HG03520 (cell line): ENCODE measurements at regions not wholly inside any gene's neighbourhood (a gene's known extent, or its start where the extent isn't known, plus 50 kb on each side); places are given as distances from the start of the nearest gene placed in this dataset.

ENCODE experiments used
- ATAC-seq: cut with Tn5 transposase; IDR thresholded peaks from one replicate; pipeline ENCODE4 v1.9.1; 2021; ENCODE audit warnings: mild to moderate bottlenecking, moderate library complexity; ENCODE audit not compliant: unreplicated experiment

DNA sequence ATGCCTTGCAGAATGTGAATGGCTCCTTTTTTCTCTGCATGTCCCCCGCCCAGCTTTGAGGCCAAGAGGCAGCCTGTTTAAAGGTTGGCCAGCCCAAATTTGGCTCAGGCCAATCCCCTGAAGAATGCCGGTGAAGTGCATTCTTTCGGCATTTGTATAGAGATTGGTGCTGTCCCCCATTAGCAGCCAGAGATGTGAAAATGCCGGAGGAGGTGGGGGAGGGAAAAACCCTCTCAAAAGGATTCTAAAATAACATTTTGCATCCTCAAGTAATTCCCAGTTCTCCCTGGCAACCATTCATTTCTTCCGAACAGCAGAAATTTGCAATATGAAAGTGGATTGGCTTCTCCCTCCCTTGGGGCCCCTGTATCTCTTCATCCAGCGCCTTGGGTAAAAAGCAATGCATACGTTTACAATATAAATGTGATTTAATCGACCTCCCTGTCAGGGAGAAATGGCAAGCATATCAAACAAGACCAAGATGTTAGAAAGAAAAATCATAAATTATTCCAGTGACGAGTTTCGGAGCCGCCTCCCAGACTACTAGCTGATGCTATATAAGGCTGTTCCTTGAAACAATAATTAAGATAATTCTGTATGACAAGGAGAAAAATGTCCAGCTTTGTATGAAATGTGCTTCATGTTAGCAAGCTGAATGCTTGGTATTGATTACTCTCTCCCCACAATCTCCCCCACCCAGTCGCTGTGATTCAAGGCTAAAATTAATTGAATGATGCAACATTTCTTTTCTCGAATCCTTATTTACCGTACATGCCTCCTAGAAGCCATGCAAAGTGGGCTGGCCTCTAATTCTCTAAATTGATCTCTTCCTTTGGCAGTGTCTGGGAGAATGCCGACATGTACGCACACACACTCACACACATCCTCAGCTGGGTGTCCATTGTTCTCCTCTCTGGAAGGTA lies 323.7 kb downstream of the RPS24 start:
- ATAC-seq, result no peak

DNA sequence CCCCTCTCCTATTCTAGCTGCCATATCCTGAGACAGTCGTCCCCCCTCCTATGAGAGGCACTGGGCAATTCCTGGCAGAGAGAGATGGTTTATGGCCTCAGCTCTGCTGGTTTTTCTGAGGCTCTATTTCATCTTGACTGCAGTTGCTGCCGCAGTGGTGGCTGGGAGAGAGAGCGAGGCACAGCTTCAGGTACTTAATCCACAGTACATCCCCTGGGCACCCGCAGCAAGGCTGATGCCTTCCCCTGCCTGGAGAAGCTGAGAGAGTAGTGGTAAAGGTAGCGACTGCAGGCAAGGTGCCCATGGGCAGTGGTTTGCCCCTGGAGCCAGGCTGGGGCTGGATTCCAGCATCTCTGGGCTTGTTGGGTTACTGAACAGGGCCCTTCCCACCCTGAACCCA lies 324.7 kb downstream of the RPS24 start:
- ATAC-seq, result no peak

DNA sequence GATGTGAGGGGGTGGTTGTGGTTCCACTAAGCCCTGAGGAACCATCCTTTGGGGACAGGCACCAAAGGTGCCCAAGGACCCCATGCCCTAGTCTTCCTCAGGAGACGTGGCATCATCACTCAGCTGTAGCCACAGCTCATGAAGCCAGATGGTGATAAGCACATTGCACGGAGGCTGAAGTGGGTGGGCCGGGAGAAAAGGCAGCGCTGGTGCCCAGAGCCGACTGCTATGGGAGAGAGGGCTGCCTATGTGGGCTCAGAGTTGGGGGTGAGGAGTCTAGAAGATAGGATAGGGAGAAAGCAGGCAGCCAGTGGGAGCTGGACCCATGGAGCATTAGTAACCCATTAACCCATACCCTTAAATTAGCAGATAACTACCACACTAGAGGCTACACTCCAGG lies 325.3 kb downstream of the RPS24 start:
- no peak for ATAC-seq

DNA sequence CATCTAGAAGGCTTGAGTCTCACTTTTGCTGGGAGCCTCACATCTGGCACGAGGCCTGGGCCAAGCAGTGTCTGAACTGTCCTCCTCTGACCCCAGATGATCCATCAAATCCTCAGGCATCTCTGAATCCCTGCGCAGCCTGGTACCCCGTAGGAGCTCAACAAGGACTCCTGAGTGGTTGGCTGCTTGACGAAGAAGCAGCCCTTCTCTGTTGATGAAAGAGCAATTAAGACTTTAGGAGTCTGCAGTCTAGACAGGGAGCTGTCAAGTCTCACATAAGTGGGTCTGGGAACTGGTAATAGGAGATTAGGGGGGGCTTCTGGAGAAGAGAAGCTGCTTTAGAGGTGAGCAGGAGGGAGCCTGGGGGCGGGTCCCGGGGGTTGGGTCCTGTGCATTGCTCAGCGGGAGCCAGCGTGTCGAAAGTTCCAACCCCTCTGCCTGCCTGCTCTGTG lies 326.0 kb downstream of the RPS24 start:
- ATAC-seq, result no peak

DNA sequence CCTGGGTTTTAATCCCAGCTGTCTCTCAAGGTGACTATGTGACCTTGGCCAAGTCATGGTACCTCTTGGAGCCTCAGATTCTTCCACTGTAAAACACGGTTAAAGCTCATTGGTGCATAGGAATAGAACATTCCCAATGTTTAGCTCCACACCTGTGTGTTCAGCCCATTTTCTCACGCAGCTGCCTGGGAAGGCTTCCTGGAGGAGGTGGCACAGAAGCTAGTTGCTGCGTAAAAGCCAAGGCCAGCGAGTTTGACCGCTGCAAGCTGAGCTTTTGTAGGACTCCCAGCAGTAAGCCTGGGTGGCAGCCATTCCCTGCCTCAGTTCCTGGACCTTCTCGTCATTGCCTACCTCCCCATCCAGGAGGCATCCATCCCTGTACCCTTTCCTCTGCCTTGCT lies 326.6 kb downstream of the RPS24 start:
- no peak for ATAC-seq

DNA sequence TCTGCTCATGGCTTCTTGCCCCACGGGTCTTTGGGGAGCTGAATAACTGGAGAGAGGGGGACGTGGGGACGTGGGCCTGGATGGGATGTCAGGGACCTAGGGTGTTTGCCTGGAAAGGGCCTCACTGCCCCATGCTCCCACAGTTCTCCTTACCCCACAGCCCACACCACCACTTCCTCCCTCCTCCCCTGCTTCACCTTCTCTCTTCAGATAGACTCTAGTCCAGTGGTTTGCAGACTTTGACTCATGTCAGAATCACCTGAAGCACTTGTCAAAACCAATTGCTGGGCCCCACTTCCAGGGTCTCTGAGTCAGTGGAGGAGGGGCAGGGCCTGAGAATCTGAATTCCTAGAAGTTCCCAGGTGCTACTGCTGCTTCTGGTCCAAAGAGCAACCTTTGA lies 327.4 kb downstream of the RPS24 start:
- ATAC-seq, result no peak

DNA sequence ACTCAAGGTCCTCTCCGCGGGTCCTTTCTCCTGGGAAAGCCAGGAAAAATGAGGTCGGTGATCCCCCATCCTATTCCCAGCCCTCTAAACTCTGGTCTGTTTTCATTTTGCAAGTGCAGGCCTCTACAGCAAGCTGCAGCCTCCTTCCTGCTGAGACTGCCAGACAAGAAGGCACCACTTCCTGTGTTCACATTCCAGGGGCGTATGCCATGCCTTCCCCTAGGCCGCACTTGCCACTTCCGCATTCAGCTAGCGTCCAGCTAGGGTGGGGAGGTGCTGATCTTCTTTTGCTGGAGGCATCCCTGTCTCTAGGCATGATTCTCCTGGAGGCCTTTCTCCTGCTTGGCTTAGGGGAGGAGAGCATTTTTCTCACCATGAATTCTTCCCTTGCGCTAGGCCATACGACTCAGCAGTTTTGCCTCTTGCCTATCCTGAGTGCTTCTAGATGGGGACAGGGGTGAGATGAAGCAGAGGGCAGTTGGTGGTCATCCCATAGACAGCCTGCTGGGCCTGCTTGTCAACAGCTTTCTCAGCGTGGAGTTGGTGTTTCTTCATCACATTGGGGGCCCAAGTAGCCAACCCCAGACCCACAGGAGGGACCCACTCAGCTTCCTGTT lies 328.9 kb downstream of the RPS24 start:
- ATAC-seq, result no peak

DNA sequence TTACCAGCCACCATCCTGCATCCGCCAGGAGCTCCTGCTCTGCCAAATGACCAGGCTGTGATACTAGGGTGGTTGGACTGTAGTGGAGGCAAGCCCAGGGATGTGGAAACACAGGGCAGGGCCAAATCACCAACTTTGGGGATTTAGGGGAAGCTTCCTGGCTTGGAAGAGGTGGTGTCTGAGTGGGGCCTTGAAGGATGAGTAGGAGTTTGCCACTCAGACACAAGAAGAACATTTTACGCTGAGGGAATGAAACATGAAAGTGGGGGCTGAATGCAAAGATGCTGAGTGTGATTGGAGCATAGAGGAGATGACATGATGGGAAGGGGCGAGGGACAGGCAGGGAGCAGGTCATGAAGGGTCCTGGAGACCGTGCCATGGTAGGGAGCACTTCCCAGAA lies 329.5 kb downstream of the RPS24 start:
- no peak for ATAC-seq

DNA sequence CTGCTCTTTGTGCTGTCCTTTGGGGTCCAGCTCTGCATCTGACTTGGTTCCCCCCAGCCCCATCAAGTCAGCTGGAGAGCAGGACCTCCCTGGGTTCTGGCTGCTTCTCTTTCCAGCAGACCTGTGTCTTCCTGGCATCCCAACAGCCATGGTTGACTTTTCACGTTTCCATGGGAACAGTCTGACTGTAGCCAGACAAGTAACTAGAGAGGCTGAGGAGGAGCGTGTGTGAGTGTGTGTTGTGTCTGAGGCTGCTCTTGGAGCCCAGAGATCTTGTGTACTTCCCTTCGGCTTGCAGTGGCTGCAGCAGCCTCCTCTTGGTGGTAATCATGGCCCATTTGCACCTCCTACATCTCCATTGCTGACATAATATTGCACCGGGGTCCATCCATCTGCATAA lies 332.0 kb downstream of the RPS24 start:
- no peak for ATAC-seq

DNA sequence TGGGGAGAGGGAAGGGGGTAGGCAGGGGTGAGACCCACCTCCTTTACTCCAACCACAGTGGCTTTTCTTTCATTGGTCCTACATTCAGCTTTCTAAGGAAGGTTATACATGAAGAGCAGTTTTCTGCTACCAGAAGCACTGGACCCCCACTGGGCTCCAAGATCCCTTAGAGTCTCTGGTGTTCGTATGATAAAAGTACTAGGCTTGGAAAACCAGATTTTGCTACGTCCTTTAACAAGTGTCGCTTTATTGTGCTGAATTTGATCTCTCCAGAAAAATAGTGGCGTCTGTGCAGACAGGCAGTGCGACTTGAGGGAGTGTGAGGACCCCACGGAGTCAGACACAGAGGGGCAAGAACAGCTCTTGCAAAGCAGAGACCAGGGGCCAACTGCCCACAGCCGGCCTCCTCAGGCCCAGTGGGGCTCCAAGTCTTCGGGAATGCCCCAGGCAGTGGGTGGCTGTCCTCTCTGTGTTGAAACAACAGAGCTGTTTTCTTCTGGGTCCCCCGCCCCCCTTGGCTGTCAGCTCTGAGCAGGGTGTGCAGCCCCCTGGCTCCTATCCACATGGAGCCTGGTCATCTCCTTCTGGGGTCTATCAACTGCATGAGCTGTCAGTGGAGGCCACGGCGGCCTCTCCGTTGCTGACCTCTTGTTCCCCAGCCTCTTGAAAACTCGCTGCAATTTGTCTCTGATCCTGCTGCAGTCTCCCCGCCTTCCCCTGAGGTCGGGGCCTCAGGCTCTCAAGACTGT lies 333.2 kb downstream of the RPS24 start:
- ATAC-seq, result no peak

DNA sequence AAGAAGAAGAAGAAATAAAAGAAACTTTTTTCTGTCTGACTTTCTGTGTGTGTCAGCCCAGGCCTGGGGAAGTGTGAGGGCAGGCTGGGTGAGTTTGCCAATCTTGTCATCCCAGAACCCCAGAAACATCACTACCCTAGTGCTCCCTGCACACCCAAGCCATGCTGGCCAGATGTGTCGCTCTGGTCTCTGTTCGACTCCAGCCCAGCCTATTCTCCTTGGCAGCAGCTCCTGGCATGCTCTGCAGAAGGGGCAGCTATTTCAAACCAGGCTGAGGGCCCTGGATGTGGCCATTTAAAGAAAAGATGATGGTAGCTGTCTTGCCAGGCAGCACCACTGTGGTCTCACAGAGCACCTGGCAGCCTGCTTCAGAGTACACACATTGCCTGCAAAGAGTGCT lies 334.1 kb downstream of the RPS24 start:
- ATAC-seq, result no peak

DNA sequence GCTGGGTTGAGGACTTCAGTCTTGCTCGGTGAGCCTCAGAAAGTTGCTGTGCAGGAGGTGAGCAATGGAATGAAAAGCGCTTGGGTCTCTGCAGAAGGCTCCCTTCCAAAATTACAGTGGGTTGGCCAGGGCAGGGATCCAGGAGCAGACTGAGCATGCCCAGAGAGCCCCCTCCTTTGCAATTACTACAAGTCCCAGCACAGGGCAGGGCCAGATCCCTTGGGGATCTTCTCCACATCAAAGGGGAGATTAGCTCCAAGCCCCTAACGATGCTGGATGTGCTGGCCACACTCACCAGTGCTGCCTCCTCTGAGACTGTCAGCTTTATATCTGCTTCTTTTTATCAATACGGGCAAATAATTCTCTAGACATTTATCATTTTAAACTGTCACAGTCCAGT lies 337.5 kb downstream of the RPS24 start:
- ATAC-seq, result no peak

DNA sequence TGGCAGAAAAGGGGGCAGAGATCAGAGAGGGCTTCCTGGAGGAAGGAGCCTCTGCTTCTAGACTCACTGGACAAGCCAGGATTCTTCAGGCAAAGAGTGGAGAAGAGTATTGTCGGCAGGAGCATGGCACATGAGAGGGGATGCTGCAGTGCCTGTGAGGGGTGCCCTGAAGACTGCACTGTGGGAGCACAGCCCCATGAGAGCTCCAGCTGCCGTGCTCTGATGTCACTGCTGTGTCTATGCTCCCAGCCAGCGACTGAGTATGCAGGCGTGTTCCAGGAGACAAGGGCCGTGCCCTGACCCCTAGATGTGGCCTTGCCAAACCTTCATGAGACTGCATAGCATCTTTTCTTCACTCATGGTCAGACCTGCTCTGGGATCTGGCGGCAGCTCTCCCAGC lies 339.1 kb downstream of the RPS24 start:
- no peak for ATAC-seq

DNA sequence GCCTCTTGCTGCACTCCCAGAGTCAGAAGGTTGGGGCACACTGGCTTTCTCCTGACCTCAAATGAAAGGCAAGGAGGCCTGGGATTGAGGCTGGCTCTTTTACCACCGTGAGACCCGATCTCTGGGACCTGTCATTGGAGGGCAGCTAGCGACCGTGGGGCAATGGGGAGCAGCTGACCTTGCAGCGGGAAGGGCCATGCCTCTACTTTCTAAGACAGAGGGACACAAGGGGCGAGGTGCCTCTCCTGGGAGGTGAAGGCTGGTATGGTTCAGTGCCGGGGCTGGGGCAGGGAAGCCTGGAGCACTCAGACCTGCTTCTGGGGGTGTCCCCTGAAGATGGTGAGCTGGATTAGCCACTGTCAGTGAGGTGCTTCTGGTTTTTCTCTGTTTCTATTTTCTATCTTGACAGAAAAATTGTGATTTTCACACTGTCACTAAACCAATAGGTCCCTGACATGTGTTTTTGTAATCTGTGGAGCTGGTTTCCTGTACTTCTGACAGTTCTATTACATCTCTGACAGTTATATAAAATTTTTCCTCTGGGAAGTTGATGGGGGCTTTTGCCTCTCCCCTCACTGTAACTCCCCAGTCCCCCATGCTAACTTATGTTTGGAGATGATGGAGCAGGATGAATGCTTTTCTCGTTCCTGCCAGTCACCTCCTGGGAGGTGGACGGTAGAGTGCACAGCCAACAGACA lies 340.8 kb downstream of the RPS24 start:
- no peak for ATAC-seq

DNA sequence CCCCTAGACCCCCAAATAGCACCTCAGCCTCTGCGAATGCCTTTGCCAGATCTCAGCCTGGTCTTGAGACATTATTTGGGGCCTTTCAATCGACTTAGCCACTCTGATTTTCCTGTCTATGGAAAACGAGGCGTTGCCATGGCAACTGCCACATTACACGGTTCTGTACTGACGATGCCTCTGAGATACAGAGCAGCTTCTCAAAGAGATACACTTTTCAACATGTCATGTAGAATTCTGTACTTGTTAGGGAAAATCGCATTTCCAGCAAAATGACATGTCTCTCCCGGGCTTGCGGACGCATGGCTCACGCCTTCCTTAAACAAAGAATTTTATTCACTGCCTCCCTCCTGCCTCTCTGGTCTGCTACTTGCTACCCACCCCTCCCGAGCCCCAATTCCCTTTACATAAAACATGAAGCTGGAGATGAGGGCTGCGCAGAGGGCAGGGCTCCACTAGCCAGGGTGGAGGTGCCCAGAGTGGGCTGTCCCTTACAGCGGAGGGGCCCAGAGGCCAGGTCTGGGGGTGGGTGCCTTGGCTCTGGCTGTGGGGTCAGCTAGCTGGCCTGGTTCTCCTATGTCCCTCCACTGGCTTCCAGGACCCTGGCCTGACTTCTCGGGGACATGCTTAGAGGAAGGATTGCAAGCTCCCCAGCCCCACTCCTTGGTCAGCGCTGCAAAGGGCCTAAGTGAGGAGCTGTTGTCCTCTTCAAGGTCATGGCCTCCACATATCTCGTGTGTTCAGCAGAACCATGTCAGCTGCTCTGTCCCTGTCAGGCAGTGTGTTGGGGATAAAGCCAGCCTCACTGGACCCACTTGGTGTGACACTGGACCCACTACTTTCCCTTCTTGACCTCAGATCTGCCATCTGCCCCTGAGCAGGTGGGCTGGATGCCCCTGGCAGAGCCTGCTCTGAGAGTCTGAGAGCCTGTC lies 342.5 kb downstream of the RPS24 start:
- ATAC-seq, result no peak

DNA sequence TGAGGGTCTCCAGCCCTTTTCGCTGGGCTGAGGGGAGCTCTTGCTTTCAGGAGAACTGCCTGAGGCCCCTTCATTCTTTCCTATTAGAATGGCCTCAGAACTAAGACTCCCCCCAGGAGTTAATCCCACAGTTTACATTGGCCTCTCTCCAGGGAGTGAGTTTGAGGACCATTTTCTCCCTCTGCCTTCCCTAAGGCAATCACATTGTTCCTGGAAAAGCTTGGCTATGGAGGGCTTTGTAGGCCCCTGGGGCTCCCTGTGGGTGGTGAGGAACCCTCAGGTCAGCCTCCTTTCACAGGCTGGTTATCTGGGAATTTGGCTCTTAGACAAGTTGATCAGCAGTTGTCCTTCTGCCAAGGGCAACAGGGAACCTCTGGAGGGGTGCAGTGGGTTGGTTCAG lies 343.7 kb downstream of the RPS24 start:
- ATAC-seq, result no peak

DNA sequence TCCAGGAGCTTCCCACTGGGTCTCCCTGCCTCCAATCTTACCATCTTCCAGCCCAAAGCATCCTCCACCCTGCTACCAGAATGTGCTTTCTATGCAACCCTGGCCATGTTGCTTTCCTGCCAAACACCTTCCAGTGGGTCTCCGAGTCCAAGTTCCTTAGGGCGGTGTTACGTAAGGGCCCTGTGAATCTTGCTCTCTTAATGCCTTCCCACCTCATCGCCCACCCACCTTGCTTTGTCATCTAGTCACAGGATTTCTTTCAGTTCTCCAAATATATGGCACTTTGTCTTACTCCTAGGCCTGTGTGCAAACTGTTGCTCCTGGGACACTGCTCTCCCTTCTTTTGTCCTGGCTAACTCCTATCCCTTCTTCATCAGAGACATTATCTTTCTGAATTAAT lies 344.5 kb downstream of the RPS24 start:
- no peak for ATAC-seq

DNA sequence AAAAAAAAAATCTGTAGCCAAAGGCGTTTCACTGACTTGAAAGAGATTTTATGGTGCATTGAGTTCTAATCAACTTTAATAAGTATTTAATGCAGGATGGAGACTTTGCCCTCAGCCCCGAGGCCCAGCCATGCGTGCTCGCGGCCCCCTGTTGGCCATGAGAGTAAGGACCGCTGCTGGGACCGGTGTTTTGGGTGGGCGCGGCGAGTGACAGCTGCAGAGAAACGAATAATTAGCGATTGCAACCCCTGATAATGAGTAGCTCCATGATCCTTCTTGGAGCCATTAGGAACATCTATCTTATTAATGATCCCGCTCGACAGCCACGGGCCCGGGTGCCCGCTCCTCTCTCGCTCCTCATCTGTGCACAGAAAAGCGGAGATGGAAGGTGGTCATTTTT lies 347.4 kb downstream of the RPS24 start:
- no peak for ATAC-seq

DNA sequence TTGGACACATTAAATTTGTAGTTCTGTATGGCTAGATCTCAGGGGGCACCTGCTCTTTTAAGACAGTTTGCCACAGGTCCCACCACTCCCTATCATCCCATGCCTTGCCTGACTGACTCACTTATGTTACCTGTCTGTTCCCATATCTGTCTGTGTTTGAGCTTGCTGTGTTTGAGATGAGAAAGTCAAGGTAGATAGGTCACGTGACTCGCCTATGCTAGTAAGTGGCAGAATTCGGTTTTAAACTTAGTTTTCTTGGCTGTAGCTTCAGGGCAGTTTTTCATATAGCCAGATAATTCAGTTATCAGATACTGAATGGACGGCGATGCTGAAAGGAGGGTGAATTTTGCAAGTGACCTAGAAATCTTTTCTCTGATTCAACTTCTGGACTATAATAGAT lies 348.4 kb downstream of the RPS24 start:
- ATAC-seq, result no peak

DNA sequence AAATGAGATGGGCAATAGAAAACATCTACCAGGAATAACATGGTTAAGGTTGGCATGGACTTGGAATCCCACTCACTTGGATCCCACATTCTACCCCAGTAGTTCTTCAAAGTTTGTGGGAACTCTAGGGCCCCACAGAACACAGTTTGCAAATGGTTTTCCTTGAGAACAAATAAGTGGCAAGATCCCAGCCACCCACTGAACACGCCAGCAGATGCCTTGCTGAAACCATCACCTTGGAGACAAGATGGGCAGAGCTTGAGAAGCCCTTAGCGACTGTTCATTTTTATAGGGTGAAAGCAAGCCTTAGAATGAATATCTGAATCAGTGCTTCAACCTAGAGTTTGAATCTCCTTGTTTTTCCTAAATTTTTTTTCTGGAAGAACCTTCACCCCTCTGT lies 349.1 kb downstream of the RPS24 start:
- ATAC-seq, result no peak
